Erythroblast (primary cell): ENCODE measurements at regions not wholly inside any gene's neighbourhood (a gene's known extent, or its start where the extent isn't known, plus 50 kb on each side); places are given as distances from the start of the nearest gene placed in this dataset.

Experiments used
- GATA1 ChIP-seq: IDR thresholded peaks from 2 replicates; pipeline ENCODE4 v1.6.1; 2011; ENCODE audit warnings: low read depth, mild to moderate bottlenecking, control low read depth, low read length, moderate library complexity
- POLR2A ChIP-seq: IDR thresholded peaks from 2 replicates; pipeline ENCODE4 v1.6.1; 2011; ENCODE audit warnings: mild to moderate bottlenecking, low read length

DNA sequence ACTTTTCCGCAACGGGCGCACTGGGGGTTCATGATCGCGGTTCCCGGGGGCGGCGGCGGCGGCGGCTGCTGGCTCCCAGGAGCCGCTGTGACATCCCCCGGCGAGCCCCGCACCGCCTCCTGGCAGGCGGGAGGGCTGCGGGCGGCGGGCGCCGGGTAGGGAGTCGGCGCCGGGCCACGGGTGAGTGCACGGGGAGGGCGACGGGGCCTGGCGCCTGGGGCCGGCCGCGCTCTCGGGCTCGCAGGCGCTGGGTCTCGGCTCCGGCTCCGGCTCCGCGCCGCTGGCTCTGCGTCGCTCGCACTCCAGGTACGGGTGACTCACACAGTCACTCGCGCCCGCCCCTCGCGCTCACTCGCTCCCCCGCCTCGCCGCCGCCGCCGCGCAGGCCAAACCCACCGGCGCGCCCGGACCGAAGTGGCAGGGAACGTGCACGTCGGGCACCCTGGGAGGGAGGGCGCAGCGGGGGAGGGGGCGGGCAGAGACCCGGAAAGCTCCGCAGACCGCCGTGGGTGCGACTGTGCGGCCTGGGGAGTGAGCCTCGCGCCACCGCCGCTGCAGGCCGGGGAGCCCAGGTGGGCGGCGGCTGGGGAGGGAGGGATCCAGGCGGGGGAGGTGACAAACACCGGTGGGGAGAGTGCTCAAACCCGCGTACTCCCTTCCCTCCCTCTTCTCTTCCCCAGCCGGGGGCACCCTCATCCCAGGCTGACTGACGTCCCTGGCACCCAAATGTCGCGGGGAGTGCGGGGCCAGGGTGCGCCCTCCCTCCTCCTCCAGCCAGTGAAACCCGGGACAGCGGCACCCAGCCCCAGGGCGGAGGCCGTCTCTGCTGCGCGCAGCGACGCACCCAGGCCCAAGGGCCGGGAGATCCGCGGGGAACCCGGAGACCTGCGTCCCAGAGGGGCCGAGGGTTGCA, 276.9 kb upstream of the NEBL start:
- no peak for TF ChIP-seq POLR2A
- TF ChIP-seq GATA1 = no peak
